HG03095 (cell line): ENCODE measurements at regions not wholly inside any gene's neighbourhood (a gene's known extent, or its start where the extent isn't known, plus 50 kb on each side); places are given as distances from the start of the nearest gene placed in this dataset.
"Not testable (repeated sequence)": the region's sequence is repeated elsewhere in the genome, so short reads cannot be mapped to it uniquely, and the experiment has no call there.

Source experiments
- ATAC-seq: cut with Tn5 transposase; IDR thresholded peaks from one replicate; pipeline ENCODE4 v1.9.1; 2021; ENCODE audit warnings: moderate library complexity; ENCODE audit not compliant: unreplicated experiment

GRCh38 chr14:105675433-105675832 lies 149.1 kb downstream of the TMEM121 start:
- not testable (repeated sequence) for ATAC-seq

GRCh38 chr14:105675905-105676670 lies 149.7 kb downstream of the TMEM121 start:
- ATAC-seq, result not testable (repeated sequence)

- not testable (repeated sequence) for ATAC-seq
Measured at GRCh38 chr14:105678057-105678456, 151.7 kb downstream of the TMEM121 start.

GRCh38 chr14:105678996-105679958 lies 152.9 kb downstream of the TMEM121 start:
- ATAC-seq, result not testable (repeated sequence)

GRCh38 chr14:105679959-105680735 lies 153.8 kb downstream of the TMEM121 start:
- ATAC-seq, result peak; percentile 46

GRCh38 chr14:105680736-105681098 lies 154.3 kb downstream of the TMEM121 start:
- peak; percentile 27 for ATAC-seq

GRCh38 chr14:105681606-105682185 lies 155.3 kb downstream of the TMEM121 start:
- not testable (repeated sequence) for ATAC-seq

GRCh38 chr14:105682442-105682841 lies 156.1 kb downstream of the TMEM121 start:
- not testable (repeated sequence) for ATAC-seq

GRCh38 chr14:105682956-105683570 lies 156.7 kb downstream of the TMEM121 start:
- ATAC-seq, result no peak

- ATAC-seq, result not testable (repeated sequence)
Measured at GRCh38 chr14:105684056-105684455, 157.7 kb downstream of the TMEM121 start.

GRCh38 chr14:105684597-105684996 lies 158.2 kb downstream of the TMEM121 start:
- ATAC-seq, result not testable (repeated sequence)

- no peak for ATAC-seq
Measured at GRCh38 chr14:105685003-105685402, 158.6 kb downstream of the TMEM121 start.

- not testable (repeated sequence) for ATAC-seq
Measured at GRCh38 chr14:105685605-105686004, 159.2 kb downstream of the TMEM121 start.

GRCh38 chr14:105686050-105686449 lies 159.7 kb downstream of the TMEM121 start:
- not testable (repeated sequence) for ATAC-seq

- not testable (repeated sequence) for ATAC-seq
Measured at GRCh38 chr14:105686462-105687170, 160.2 kb downstream of the TMEM121 start.

GRCh38 chr14:105687171-105688022 lies 161.0 kb downstream of the TMEM121 start:
- not testable (repeated sequence) for ATAC-seq

GRCh38 chr14:105688023-105688351 lies 161.6 kb downstream of the TMEM121 start:
- peak; percentile 29 for ATAC-seq

GRCh38 chr14:105688664-105689221 lies 162.4 kb downstream of the TMEM121 start:
- ATAC-seq, result not testable (repeated sequence)
